GM12873 (cell line): ENCODE measurements at regions not wholly inside any gene's neighbourhood (a gene's known extent, or its start where the extent isn't known, plus 50 kb on each side); places are given as distances from the start of the nearest gene placed in this dataset.

Experiments
- TF ChIP-seq, protein P1 (sequence below): IDR thresholded peaks from 2 replicates; pipeline ENCODE4 v1.5.1; 2012; ENCODE audit warnings: low read depth, mild to moderate bottlenecking, moderate library complexity, low read length, control low read depth; ENCODE audit not compliant: insufficient read depth; ENCODE audit errors: missing control alignments

DNA sequence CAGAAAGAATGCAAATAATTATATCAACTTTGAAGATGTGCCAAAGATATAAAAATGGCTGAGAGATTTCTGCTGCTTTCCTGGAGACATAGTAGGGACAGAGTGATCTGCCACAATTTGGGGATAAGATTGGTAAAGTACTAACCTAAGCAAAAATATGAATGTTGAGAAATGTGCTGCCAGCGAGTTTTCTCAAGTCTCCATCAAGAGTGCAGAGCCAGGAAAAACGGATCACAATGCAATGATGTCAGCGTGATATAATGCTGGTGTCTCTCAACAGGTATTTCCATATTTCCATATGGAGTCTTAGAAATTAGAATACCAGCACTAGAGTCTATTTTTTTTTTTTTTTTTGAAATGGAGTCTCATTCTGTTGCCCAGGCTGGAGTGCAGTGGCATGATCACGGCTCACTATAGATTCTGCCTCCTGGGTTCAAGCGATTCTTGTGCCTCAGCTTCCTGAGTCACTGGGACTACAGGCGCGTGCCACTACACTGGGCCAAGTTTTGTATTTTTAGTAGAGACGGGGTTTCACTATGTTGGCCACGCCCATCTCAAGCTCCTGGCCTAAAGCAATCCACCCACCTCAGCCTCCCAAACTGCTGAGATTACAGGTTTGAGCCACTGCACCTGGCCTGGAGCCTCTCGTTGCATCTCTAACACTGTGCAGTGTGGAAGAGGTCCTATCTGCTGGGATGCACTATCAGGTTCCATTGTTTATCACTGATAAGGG is 893.5 kb downstream of the TRIML1 start:
- TF ChIP-seq, protein P1, sequence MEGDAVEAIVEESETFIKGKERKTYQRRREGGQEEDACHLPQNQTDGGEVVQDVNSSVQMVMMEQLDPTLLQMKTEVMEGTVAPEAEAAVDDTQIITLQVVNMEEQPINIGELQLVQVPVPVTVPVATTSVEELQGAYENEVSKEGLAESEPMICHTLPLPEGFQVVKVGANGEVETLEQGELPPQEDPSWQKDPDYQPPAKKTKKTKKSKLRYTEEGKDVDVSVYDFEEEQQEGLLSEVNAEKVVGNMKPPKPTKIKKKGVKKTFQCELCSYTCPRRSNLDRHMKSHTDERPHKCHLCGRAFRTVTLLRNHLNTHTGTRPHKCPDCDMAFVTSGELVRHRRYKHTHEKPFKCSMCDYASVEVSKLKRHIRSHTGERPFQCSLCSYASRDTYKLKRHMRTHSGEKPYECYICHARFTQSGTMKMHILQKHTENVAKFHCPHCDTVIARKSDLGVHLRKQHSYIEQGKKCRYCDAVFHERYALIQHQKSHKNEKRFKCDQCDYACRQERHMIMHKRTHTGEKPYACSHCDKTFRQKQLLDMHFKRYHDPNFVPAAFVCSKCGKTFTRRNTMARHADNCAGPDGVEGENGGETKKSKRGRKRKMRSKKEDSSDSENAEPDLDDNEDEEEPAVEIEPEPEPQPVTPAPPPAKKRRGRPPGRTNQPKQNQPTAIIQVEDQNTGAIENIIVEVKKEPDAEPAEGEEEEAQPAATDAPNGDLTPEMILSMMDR, result no peak

DNA sequence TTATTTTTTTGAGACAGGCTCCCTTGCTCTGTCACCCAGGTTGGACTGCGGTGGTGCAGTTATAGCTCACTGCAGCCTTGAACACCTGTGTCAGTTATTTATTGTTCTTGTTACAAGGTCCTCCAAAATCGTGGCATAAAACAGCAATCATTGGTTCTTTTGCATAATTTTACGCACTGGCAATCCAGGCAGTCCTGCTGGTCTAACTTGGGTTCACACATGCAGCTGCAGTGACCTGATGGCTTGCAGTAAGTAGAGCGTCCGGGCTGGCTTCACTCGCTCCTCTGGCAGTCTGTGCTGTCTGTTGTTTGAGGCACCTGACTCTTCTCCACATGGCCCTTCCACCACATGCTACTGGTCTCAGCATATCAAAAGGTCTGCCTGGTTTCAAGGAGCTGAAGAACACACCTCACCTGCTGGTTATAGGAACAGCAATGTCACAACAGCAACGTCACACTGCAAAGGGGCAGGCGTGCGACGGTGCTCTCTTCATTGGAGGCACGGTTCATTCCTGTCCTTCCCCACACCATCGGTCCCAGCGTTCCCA is 894.6 kb downstream of the TRIML1 start:
- TF ChIP-seq, protein P1, result no peak

DNA sequence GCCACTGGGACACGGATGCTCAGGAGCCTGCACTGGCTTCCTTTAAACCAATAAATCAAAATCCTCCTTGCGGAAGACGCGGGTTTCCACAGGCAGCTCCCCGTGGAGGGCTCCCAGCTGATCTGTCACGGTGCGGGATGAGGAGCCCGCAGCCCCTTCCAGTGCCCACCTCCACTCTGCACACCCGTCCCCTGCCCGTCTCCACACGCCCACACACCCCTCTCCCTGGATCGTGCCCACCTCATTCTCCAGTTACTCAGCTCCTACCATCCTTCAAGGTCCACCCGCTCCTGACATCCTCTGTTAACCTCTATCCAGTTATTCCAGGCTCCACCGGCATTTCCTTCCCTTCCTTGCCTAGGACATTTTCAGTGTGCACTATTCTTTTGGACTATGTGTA is 895.9 kb downstream of the TRIML1 start:
- TF ChIP-seq, protein P1, result no peak

DNA sequence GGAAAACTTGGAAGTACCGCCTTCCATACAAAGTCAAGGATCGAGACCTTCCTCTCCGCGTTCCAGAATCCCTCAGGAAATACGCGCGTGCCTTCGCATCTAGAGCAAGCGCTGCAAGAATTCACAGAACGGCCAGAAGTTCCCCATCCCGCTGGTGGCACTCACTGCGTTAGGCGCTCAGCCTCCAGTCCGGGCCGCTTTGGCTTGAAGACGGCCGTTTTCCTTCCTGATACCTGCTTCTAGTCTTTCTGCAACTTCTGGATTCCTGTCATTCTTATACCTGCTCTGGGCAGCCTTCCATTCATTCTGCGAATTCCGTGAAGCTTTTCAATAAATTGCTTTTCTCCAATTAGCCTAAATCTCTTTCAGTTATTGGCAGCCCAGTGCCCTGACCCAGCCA is 896.4 kb downstream of the TRIML1 start:
- TF ChIP-seq, protein P1, result no peak

DNA sequence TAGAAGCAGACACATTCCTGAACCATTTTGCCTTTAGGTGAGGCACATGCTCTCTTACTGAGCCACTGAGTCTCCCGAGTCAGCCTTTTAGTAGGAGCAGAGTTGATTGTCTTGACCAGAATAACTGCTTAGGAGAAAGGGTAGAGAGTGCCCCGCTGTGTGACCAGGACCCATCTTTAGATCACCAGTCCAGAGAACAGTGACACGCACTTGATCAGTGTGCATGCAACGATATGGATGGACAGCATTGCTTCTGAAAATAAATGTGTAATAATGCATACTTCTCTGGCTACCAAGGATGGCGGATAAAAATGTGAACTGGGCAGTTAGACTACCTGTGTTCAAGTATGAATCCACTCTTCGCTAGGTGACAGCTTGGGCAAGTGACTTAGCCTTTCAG is 897.7 kb downstream of the TRIML1 start:
- TF ChIP-seq, protein P1, result no peak

DNA sequence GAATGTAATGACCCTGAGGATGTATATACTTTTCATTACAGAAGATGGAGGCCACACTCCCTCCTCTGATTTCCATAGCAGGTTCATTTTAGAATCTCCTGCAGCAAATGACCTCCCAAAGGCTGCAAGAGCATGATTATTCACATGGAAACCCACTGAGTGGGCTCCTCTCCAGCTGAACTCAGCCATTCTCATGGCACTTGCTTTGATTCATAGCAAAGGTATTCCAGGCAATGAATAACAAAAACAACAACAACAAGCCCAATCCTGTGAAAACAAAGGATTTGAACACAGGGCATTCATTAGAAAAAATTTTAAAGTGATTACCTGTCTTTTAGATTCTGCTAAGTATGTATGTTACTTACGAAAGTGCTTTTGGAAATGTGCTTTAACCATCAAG is 894.0 kb upstream of the FRG1 start:
- TF ChIP-seq, protein P1, result no peak

DNA sequence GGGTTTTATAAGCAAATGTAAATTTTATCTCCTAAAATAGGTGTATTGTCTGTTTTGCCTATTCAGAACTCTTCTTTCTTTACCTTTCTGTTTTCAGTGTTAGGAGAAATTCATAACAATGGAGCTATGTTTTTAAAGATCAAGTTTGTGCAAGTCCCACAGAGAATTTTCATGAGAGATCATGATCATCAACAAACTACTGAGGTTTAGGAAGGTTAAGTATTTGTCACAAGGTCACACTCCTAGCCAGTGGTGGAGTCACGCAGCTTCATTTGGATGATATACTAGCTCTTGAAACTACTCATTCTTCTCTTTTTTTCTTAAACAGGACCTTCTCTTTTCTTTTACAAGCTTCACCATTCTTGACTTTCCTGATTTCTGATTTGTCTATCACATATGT is 892.6 kb upstream of the FRG1 start:
- TF ChIP-seq, protein P1, result no peak
